C1 segment of cervical spinal cord (tissue), 14 donors: ENCODE measurements at regions not wholly inside any gene's neighbourhood (a gene's known extent, or its start where the extent isn't known, plus 50 kb on each side); places are given as distances from the start of the nearest gene placed in this dataset.

Experiments
- DNase-seq, 14 donors: peaks; one replicate each; lab custom pipeline; 2025; lab: John Stamatoyannopoulos, UW

DNA sequence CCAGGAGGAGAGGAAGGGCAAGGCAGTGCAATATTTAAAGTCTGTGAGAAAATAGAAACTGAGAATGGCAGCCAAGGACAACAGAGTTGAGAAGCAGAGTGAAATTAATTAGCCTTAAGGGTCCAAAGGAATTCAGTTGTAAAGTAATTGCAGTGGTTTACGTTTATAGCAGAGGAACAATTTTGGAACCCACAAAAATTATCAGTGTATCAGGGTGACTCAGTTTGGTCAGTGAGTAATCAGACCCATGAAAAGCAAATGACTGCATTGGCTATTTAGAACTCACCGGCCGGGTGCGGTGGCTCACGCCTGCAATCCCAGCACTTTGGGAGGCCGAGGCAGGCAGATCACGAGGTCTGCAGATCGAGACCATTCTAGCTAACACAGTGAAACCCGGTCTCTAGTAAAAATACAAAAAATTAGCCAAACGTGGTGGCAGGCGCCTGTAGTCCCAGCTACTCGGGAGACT is 245.8 kb upstream of the SLC39A10 start:
- no peak for DNase-seq

DNA sequence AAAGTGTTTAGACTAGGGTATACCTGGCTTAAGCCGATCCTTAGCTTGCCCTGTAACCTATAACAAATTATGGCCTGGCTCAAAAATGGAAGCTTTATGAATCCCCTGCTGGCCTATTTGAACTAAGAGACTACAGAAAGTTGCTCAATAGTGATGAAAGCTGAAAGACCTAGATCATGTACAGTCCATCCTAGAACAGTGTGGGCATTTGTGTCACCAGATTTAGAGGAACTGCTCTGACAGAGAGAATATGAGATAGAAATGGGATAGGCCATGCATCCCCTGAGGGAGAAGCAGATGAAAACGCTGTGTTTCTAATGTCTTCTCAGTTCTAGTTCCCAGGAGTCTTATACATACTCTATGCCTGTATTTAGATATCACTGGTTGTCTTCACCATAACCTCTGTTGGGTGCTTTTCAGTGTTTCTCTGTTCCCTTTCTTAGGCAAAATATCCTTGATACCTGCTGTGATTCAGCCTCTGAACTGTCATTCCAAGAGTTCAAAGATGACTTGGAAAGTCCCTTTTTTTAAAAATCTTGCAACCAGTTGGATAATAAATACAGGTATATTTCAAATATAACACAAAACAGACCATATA is 246.9 kb upstream of the SLC39A10 start:
- DNase-seq: no peak

DNA sequence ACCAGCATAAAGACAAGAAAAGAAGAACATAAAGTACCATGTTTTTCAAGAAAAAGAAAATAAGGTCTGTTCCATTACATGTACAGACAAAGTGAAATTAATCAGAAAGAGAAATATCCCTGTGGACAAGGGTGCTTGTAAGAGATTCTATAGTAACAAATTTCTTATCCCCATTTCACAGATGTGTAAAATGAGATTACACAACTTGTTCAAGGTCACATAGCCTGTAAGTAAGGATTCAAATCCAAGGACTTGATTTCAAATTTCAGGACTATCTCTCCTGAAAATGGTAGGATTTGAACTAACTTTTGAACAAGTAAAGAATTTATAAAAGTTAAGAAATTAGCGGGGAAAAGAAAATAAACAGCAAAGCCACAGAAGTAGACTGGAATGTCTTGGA is 248.2 kb upstream of the SLC39A10 start:
- no peak for DNase-seq

DNA sequence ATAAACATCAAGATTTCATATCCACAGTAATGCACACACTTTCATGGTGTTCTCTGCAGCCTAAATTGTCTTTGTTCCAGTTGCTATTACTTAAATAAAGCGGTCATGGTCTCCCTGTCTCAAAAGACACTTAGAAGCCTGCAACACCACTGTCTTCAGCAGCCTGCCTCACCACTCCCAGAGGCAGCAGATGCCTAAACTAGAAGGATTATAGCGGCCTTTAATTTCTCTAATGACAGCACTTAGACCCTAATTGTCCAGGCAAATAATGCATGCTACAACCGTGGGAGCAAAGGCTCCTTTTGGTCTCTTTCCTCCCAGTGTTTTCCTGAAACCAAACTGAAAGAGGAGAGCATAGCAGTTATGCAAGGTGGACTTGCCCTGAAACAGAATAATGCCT is 248.8 kb upstream of the SLC39A10 start:
- DNase-seq: no peak

GRCh38 chr2:195407783-195408182 is 249.2 kb upstream of the SLC39A10 start:
- no peak for DNase-seq

- DNase-seq: no peak
Observed at GRCh38 chr2:195406886-195407603, 250.0 kb upstream of the SLC39A10 start.

- no peak for DNase-seq
Observed at GRCh38 chr2:195404651-195405050, 252.4 kb upstream of the SLC39A10 start.

GRCh38 chr2:195396479-195396878 is 260.5 kb upstream of the SLC39A10 start:
- no peak for DNase-seq

GRCh38 chr2:195395362-195395761 is 261.7 kb upstream of the SLC39A10 start:
- DNase-seq: no peak

DNA sequence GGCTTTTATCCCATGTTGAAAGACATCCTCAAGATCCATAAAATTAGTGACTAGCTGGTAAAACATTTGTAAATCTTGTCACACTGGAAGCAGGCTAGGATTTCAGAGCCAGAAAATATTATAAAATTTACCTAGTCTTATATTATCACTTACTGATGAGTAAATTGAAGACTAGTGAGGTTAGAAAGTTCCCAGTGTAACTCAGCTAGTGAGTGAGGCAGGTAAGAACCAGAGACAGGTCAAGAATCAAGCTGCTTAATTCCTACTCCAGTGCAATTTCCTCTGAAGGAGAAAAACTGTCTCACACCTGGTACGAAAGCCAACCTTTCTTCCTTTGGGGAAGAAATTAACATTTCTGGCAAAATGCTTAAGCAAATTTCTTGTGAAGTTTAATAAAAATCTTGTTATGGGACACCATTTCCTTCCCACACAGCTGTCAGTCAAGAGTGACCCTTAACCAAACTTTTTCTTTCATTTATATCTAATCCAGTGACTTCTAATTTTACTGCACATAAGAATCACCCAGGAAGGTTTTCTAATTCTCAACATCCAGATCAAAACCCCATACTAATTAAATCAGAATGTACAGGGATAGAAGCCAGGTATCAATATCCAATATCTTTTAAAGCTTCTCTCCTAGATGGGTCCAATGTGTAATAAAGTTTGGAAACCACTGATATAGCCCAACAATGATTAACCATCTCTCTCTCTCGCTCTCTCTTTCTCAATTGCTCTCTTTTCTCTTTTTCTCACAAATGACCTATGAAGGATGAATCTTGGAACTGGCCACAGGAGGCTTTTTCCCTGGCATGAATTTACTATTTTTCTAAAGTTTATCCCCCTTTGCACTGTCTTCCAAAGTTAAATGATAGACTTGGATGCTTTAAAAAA is 264.3 kb upstream of the SLC39A10 start:
- DNase-seq: no peak

DNA sequence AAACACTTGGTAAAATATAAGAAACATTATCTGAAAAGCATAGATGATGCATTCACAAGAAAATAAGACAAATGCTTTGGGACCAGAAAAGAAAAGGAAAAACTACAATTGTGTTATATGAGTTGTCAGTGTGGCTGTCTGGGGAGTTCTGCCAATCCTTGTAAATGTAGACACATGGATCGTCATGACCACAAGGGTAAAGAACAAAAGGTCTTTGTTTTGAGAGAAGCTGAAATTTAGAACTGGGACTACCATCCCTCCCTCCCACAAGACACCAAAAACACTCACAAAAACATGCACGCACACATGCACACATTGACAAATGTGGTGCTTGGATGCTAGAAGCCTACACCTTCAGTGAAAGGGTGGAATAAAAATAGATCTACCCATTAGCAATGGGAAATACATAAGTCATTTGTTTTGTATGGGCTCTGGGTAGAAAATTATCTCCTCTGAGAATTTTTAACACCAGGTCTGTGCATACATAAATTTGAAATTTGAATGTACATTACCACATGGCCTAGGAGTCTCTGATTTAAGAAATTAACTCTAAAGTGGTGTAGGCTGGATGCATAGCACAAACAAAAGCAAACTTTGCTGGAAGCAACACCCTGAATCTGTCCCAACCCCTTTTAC is 266.2 kb upstream of the SLC39A10 start:
- peak in 5 of 14 donors; percentile 1 to 9 (median 2) for DNase-seq

GRCh38 chr2:195388028-195388427 is 269.0 kb upstream of the SLC39A10 start:
- no peak for DNase-seq

- no peak for DNase-seq
Observed at GRCh38 chr2:195382186-195382585, 274.8 kb upstream of the SLC39A10 start.

DNA sequence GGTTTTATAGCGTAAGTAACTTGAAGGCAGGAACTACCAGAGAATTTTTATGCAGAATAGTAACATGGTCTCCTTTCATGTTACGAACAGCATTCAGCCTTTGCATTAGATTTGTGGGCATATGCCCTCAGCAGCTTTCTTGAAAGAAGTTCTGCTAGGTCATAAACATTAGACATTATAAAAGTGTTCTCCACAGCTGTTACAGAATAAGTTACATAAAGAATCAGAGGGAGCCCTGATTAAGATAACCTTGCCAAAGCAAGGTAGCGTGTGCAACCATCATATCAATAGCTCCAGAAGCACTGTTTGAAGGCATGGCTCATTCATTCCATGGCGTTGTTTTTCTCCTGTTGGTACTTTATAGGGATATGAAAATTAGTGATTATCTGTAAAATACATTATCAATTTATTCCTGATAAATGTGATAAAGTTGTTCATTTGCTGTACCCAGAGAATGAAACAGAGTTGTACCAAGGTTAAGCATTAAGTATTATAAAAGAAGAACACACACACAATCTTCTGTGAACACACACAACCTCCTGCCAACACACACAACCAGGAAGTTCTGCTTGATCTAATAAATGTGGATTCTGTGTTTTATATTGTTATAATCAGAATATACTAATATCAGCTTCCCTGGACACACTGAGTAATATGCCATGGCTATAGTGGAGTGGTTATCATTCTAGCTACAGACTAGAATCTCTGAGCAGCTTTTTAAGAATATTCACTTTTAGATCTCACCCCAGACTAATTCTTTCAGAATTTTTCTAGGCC is 286.7 kb upstream of the SLC39A10 start:
- DNase-seq: no peak

- DNase-seq: no peak
Observed at GRCh38 chr2:195369218-195369587, 287.8 kb upstream of the SLC39A10 start.

DNA sequence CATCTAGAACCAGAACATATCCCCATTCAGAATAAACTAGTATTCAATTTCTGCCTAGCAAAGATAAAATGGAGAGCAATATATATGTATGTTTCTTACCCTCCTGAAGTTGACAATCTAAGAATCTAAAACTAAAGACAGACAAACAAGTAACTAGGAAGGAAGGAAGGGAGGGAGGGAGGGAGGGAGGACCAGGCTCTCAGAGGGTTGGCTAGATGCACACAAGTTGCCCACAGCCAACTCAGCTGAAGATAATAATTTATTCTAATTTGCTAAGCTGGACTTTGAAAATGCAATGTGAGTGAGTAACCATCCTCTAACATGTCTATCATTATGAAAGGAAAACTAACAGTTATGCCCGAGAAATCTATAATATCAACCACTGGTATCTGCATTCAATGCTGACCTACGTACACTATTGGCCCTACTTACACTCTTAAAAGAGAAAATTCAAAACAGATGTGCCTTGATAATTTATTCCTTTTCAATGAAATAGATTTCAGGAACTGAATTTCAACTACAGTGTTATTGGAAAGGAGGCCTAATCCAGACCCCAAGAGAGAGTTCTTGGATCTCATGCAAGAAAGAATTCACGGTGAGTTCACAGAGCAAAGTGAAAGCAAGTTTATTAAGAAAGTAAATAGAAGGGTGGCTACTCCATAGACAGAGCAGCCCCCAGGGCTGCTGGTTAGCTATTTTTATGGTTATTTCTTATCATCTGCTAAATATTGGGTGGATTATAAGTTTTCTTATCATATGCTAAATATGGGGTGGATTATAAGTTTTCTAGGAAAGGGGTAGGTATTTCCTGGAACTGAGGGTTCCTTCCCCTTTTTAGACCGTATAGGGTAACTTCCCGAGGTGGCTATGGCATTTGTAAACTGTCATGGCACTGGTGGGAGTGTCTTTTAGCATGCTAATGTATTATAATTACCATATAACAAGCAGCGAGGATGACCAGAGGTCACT is 288.5 kb upstream of the SLC39A10 start:
- no peak for DNase-seq

DNA sequence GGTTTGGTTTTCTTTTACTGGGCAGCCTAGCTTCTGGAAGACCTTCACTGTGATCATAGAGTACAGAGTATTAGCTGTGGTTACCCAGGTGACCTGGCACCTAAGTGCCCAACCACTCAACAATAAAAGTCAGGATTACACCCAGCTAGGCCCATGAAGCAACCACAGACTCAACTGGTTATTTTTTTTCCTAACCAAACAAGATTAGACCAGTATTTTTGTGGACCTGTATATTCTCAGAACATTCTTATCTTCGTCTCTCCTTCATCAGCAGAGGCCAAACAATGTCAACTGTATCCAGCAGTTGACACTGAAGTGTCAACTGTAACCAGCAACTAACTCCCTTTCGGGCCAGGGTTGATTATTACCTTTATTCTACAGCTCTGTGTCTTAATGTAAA is 289.2 kb upstream of the SLC39A10 start:
- no peak for DNase-seq

GRCh38 chr2:195364015-195364965 is 292.7 kb upstream of the SLC39A10 start:
- DNase-seq: no peak

GRCh38 chr2:195363496-195363895 is 293.5 kb upstream of the SLC39A10 start:
- DNase-seq: no peak
